ENCODE measurements at regions not wholly inside any gene's neighbourhood (a gene's known extent, or its start where the extent isn't known, plus 50 kb on each side); places are given as distances from the start of the nearest gene placed in this dataset.

GRCh38 chr2:215191477-215191876, 53.1 kb upstream of the ABCA12 start:
- no peak overlapping the region for H3K27ac Mint-ChIP-seq
- CTCF ChIA-PET, result no interaction called here
- no peak for ATAC-seq
- no peak overlapping the region for H3K4me3 Mint-ChIP-seq
- no peak for DNase-seq
- no peaks in the 10 kb centered on the region for H3K4me1 Mint-ChIP-seq
- no peaks in the 10 kb centered on the region for H3K36me3 Mint-ChIP-seq
- no peaks in the 10 kb centered on the region for H3K27me3 Mint-ChIP-seq
- no peaks in the 10 kb centered on the region for H3K9me3 Mint-ChIP-seq (ENCODE audit: low read depth)

- DNase-seq, result no peak
- no peak for ATAC-seq
- H3K27ac Mint-ChIP-seq, result no peak overlapping the region
- CTCF ChIA-PET, result no interaction called here
- H3K4me1 Mint-ChIP-seq, result no peaks in the 10 kb centered on the region
- H3K27me3 Mint-ChIP-seq, result no peaks in the 10 kb centered on the region
- H3K4me3 Mint-ChIP-seq, result no peak overlapping the region
- no peaks in the 10 kb centered on the region for H3K9me3 Mint-ChIP-seq (ENCODE audit: low read depth)
- no peaks in the 10 kb centered on the region for H3K36me3 Mint-ChIP-seq
These were observed 52.2 kb upstream of the ABCA12 start for GRCh38 chr2:215190588-215190987.

- DNase-seq (no peak), ATAC-seq (no peak)
- CTCF ChIA-PET, result interaction anchor here (0.6 kb wide), 1 partner anchor 215 kb away, joined by 3 read pairs; no protein-coding TSS in a partner anchor
- H3K4me1 Mint-ChIP-seq, result no peaks in the 10 kb centered on the region
- H3K9me3 Mint-ChIP-seq (ENCODE audit: low read depth), result no peaks in the 10 kb centered on the region
- no peak overlapping the region for H3K4me3 Mint-ChIP-seq
- H3K27me3 Mint-ChIP-seq, result no peaks in the 10 kb centered on the region
- H3K27ac Mint-ChIP-seq, result no peak overlapping the region
- H3K36me3 Mint-ChIP-seq, result no peaks in the 10 kb centered on the region
These were observed 51.0 kb upstream of the ABCA12 start for GRCh38 chr2:215189393-215189792.
